Neuronal stem cell (in vitro differentiated cells): ENCODE measurements at regions not wholly inside any gene's neighbourhood (a gene's known extent, or its start where the extent isn't known, plus 50 kb on each side); places are given as distances from the start of the nearest gene placed in this dataset.
A peak's percentile ranks its signal among the peaks of the same experiment; 100 is the strongest.

Experiments
- DNase-seq: peaks from one replicate; pipeline ENCODE4 v3.0.0-alpha.2; 2013; ENCODE audit warnings: low spot score
- H2AFZ ChIP-seq: one replicate; pipeline ENCODE4 v1.6.1; 2013; ENCODE audit warnings: mild to moderate bottlenecking, low read length, inconsistent platforms
- H2AK5ac ChIP-seq: 2 replicates; pipeline ENCODE4 v1.6.1; 2013; ENCODE audit warnings: low read depth, mild to moderate bottlenecking, inconsistent platforms, low read length, moderate library complexity, mixed read lengths
- H2BK120ac ChIP-seq: 2 replicates; pipeline ENCODE4 v1.6.1; 2013; ENCODE audit warnings: low read depth, mild to moderate bottlenecking, inconsistent platforms, low read length, moderate library complexity, mixed read lengths
- H2BK12ac ChIP-seq: one replicate; pipeline ENCODE4 v1.6.1; 2013; ENCODE audit warnings: low read length, inconsistent platforms
- H2BK15ac ChIP-seq: 2 replicates; pipeline ENCODE4 v1.6.1; 2013; ENCODE audit warnings: mild to moderate bottlenecking, low read length, inconsistent platforms, mixed read lengths
- H2BK5ac ChIP-seq: one replicate; pipeline ENCODE4 v1.6.1; 2013; ENCODE audit warnings: inconsistent platforms, mild to moderate bottlenecking, low read length, moderate library complexity
- H3K14ac ChIP-seq: one replicate; pipeline ENCODE4 v1.6.1; 2013; ENCODE audit warnings: low read length, inconsistent platforms
- H3K18ac ChIP-seq: 2 replicates; pipeline ENCODE4 v1.6.1; 2013; ENCODE audit warnings: low read length, inconsistent platforms
- H3K23ac ChIP-seq: 2 replicates; pipeline ENCODE4 v1.6.1; 2013; ENCODE audit warnings: low read depth, mild to moderate bottlenecking, mixed read lengths, low read length, inconsistent platforms; ENCODE audit not compliant: poor library complexity
- H3K27ac ChIP-seq: replicated peaks from 3 replicates; pipeline ENCODE4 v1.5.1; 2013; ENCODE audit warnings: low read length, inconsistent platforms
- H3K27me3 ChIP-seq, 3 experiments: 2 replicates each; pipeline ENCODE4 v1.6.1; 2013; ENCODE audit warnings: low read length in 3 of 3, mild to moderate bottlenecking in 2 of 3, inconsistent platforms in 1 of 3, low read depth in 1 of 3, mixed read lengths in 1 of 3, moderate library complexity in 1 of 3; ENCODE audit not compliant: control insufficient read depth in 3 of 3, insufficient read depth in 3 of 3
- H3K36me3 ChIP-seq, 2 donors: replicated peaks in 1 of 2; 2 replicates each; pipeline ENCODE4 v1.6.1; 2013; ENCODE audit warnings: low read length in 2 of 2; ENCODE audit not compliant: control insufficient read depth in 2 of 2, insufficient read depth in 2 of 2
- H3K4ac ChIP-seq: 2 replicates; pipeline ENCODE4 v1.6.1; 2013; ENCODE audit warnings: inconsistent platforms, mild to moderate bottlenecking, low read length, moderate library complexity
- H3K4me1 ChIP-seq, 2 donors: 1 replicate in 1 of 2; 2 replicates in 1 of 2; pipeline ENCODE4 v1.6.1; 2013; ENCODE audit warnings: low read length in 2 of 2, low read depth in 1 of 2; ENCODE audit not compliant: control insufficient read depth in 2 of 2, insufficient read depth in 1 of 2
- H3K4me2 ChIP-seq: one replicate; pipeline ENCODE4 v1.6.1; 2013; ENCODE audit warnings: mild to moderate bottlenecking, low read length, inconsistent platforms; ENCODE audit not compliant: insufficient read depth, poor library complexity, severe bottlenecking
- H3K4me3 ChIP-seq, 2 donors: 2 replicates each; pipeline ENCODE4 v1.5.1; 2013; ENCODE audit warnings: low read length in 2 of 2, mild to moderate bottlenecking in 2 of 2, inconsistent platforms in 1 of 2, moderate library complexity in 1 of 2
- H3K79me1 ChIP-seq: one replicate; pipeline ENCODE4 v1.6.1; 2013; ENCODE audit warnings: low read depth, mild to moderate bottlenecking, inconsistent platforms, low read length, moderate library complexity
- H3K9ac ChIP-seq: one replicate; pipeline ENCODE4 v1.6.1; 2013; ENCODE audit warnings: mild to moderate bottlenecking, low read depth, low read length, inconsistent platforms; ENCODE audit not compliant: poor library complexity
- H3K9me3 ChIP-seq, 2 donors: replicated peaks in 1 of 2; 2 replicates each; pipeline versions ENCODE3 to v1.6.1; 2013; ENCODE audit warnings: low read length in 2 of 2, mild to moderate bottlenecking in 2 of 2, inconsistent platforms in 1 of 2, low read depth in 1 of 2, mixed read lengths in 1 of 2, moderate library complexity in 1 of 2; ENCODE audit not compliant: control insufficient read depth in 2 of 2, insufficient read depth in 1 of 2
- H4K8ac ChIP-seq: one replicate; pipeline ENCODE4 v1.6.1; 2013; ENCODE audit warnings: low read depth, mild to moderate bottlenecking, inconsistent platforms, low read length, moderate library complexity
- H4K91ac ChIP-seq: one replicate; pipeline ENCODE4 v1.6.1; 2013; ENCODE audit warnings: low read length, low read depth, mild to moderate bottlenecking, inconsistent platforms; ENCODE audit not compliant: poor library complexity
- WGBS, 2 donors: extraction: QIAGEN DNeasy Blood & Tissue Kit; methylation state at CpG; one replicate each; pipeline ENCODE4 v1.1.7; 2013; ENCODE audit warnings: missing lambda C conversion rate in 2 of 2, mixed read lengths in 1 of 2; ENCODE audit not compliant: insufficient read length in 2 of 2, insufficient replicate concordance in 1 of 2; ENCODE audit errors: extremely low coverage in 2 of 2; 5-methylcytosine and 5-hydroxymethylcytosine counted together

- H3K14ac ChIP-seq = peak overlapping the region; percentile 21
- no peak overlapping the region for H3K4me3 ChIP-seq
- H2AK5ac ChIP-seq = peak overlapping the region; percentile 98
- H2BK5ac ChIP-seq = peak overlapping the region; percentile 53
- H2BK12ac ChIP-seq = no peak overlapping the region
- no CpG with 5 or more reads among the region's 26 CpGs for WGBS, 2 donors
- H3K18ac ChIP-seq = peak overlapping the region; percentile 59
- peak overlapping the region; percentile 55 for H3K23ac ChIP-seq
- H3K27me3 ChIP-seq = peaks cover 0 to 5% (median 0%) of the 10 kb centered on the region in 3 experiments
- H3K27ac ChIP-seq = no peak overlapping the region
- H3K36me3 ChIP-seq = no peaks in the 10 kb centered on the region
- H3K79me1 ChIP-seq = no peaks in the 10 kb centered on the region
- H4K8ac ChIP-seq = no peak overlapping the region
- no peak overlapping the region for H3K4ac ChIP-seq
- peak overlapping the region; percentile 97 for H2BK15ac ChIP-seq
- H3K9ac ChIP-seq = peak overlapping the region; percentile 30
- H2AFZ ChIP-seq = no peak overlapping the region
- H3K4me2 ChIP-seq = no peak overlapping the region
- H3K4me1 ChIP-seq = peaks cover 0 to 11% of the 10 kb centered on the region in 2 donors
- H4K91ac ChIP-seq = no peak overlapping the region
- H2BK120ac ChIP-seq = no peak overlapping the region
- DNase-seq = no peak
- no peaks in the 10 kb centered on the region for H3K9me3 ChIP-seq
Observed at GRCh38 chr16:14369734-14370598, 260.1 kb downstream of the PARN start.

DNA sequence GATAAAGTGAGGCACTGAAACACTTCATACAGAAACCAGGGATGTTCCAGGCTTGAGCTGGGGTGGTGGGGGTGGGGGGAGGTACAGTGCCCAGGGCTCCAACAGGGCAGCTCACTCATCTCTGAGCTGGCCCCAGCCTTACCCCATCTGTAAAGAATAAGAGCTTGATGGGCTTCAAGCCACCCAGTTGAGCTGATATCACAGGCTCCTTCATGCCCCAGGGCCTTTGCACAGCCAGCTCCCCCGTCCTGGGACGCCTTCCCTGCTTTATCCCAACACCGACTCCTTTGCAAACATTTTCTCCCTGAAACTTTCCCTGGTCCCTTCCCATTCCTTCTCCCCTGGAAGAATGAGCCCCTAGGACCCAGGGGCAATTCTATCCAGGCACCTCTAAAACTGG lies 261.7 kb downstream of the PARN start:
- Histone ChIP-seq H3K27ac (no peak overlapping the region), H3K79me1 (no peaks in the 10 kb centered on the region), H3K4me3 (no peak overlapping the region), H2BK12ac (no peak overlapping the region), H3K4me2 (no peak overlapping the region), H3K9ac (no peak overlapping the region), H2BK5ac (no peak overlapping the region), H2BK120ac (no peak overlapping the region), H3K4me1 (peaks cover 7 to 12% of the 10 kb centered on the region in 2 donors), H3K18ac (no peak overlapping the region), H4K8ac (no peak overlapping the region), H3K14ac (no peak overlapping the region), H3K27me3 (no peaks in the 10 kb centered on the region), H3K4ac (no peak overlapping the region), H2BK15ac (no peak overlapping the region), H3K23ac (no peak overlapping the region), H4K91ac (no peak overlapping the region), H2AFZ (no peak overlapping the region), H3K36me3 (no peaks in the 10 kb centered on the region), H3K9me3 (no peaks in the 10 kb centered on the region), H2AK5ac (peak overlapping the region; percentile 70)
- WGBS, 2 donors = no CpG with 5 or more reads among the region's 3 CpGs
- no peak for DNase-seq

- Histone ChIP-seq H3K9ac (peak overlapping the region; percentile 50), H3K23ac (no peak overlapping the region), H4K91ac (no peak overlapping the region), H4K8ac (no peak overlapping the region), H3K18ac (peak overlapping the region; percentile 80), H3K79me1 (no peaks in the 10 kb centered on the region), H2AFZ (no peak overlapping the region), H2BK15ac (no peak overlapping the region), H2BK5ac (no peak overlapping the region), H3K27ac (no peak overlapping the region), H3K14ac (peak overlapping the region; percentile 21), H2AK5ac (peak overlapping the region; percentile 52), H3K4me2 (no peak overlapping the region), H3K9me3 (no peaks in the 10 kb centered on the region), H2BK12ac (no peak overlapping the region), H2BK120ac (no peak overlapping the region), H3K4me1 (peaks cover 6 to 7% of the 10 kb centered on the region in 2 donors), H3K4ac (no peak overlapping the region), H3K36me3 (no peaks in the 10 kb centered on the region), H3K27me3 (no peaks in the 10 kb centered on the region), H3K4me3 (no peak overlapping the region)
- no peak for DNase-seq
- WGBS, 2 donors = no CpG with 5 or more reads among the region's 10 CpGs
Observed at GRCh38 chr16:14366974-14367707, 262.9 kb downstream of the PARN start.

- no peak overlapping the region for H3K18ac ChIP-seq
- H3K9me3 ChIP-seq = no peaks in the 10 kb centered on the region
- no peak overlapping the region for H3K4ac ChIP-seq
- H3K79me1 ChIP-seq = no peaks in the 10 kb centered on the region
- H3K4me3 ChIP-seq = no peak overlapping the region
- H3K36me3 ChIP-seq = no peaks in the 10 kb centered on the region
- H3K23ac ChIP-seq = no peak overlapping the region
- no CpG with 5 or more reads among the region's 7 CpGs for WGBS, 2 donors
- no peak overlapping the region for H3K9ac ChIP-seq
- peaks cover 4 to 7% of the 10 kb centered on the region in 2 donors for H3K4me1 ChIP-seq
- no peak overlapping the region for H2BK5ac ChIP-seq
- H2AFZ ChIP-seq = no peak overlapping the region
- no peak overlapping the region for H2BK15ac ChIP-seq
- no peak overlapping the region for H2AK5ac ChIP-seq
- no peak overlapping the region for H3K27ac ChIP-seq
- DNase-seq = no peak
- no peak overlapping the region for H2BK120ac ChIP-seq
- no peak overlapping the region for H4K91ac ChIP-seq
- H3K14ac ChIP-seq = no peak overlapping the region
- no peak overlapping the region for H4K8ac ChIP-seq
- no peak overlapping the region for H3K4me2 ChIP-seq
- peaks cover 0 to 3% (median 0%) of the 10 kb centered on the region in 3 experiments for H3K27me3 ChIP-seq
- no peak overlapping the region for H2BK12ac ChIP-seq
Observed at GRCh38 chr16:14366447-14366846, 263.6 kb downstream of the PARN start.
